ENCODE measurements at regions not wholly inside any gene's neighbourhood (a gene's known extent, or its start where the extent isn't known, plus 50 kb on each side); places are given as distances from the start of the nearest gene placed in this dataset.

GRCh38 chr3:8218353-8218940, 283.2 kb upstream of the LMCD1 start:
- Histone ChIP-seq H3K27me3 (ENCODE audit: control insufficient read depth in 1 of 2, insufficient read depth in 1 of 2, low read length in 2 of 2) (no peaks in the 10 kb centered on the region), H2AK5ac (ENCODE audit: low read length, severe bottlenecking) (no peak overlapping the region), H3K4ac (ENCODE audit: low read depth in 1 of 2, low read length in 2 of 2) (no peak overlapping the region), H3K4me2 (ENCODE audit: low read length, poor library complexity, severe bottlenecking) (no peak overlapping the region), H3K23ac (ENCODE audit: low read length in 2 of 2) (no peak overlapping the region), H3K4me3 (ENCODE audit: insufficient read depth in 1 of 2, low read depth in 1 of 2, low read length in 2 of 2) (no peak overlapping the region), H3K4me1 (ENCODE audit: control insufficient read depth, insufficient read depth, low read depth, low read length) (no peaks in the 10 kb centered on the region), H4K91ac (ENCODE audit: low read length) (no peak overlapping the region), H2BK120ac (ENCODE audit: low read depth, low read length) (no peak overlapping the region), H3K36me3 (ENCODE audit: control insufficient read depth in 1 of 2, insufficient read depth in 2 of 2, low read depth in 1 of 2, low read length in 2 of 2) (peaks cover 0 to 3% of the 10 kb centered on the region in 2 experiments), H3K79me1 (replicated peaks; ENCODE audit: low read length, poor library complexity, severe bottlenecking) (no peaks in the 10 kb centered on the region), H4K8ac (ENCODE audit: low read length) (no peak overlapping the region), H3K14ac (ENCODE audit: low read length in 2 of 2) (no peak overlapping the region), H2BK15ac (ENCODE audit: low read depth, poor library complexity, severe bottlenecking) (no peak overlapping the region), H2BK5ac (ENCODE audit: low read depth, low read length, poor library complexity, severe bottlenecking) (no peak overlapping the region), H3K27ac (ENCODE audit: low read length, poor library complexity, severe bottlenecking) (no peak overlapping the region), H3K9me3 (ENCODE audit: control insufficient read depth, low read length) (no peaks in the 10 kb centered on the region), H3K18ac (ENCODE audit: low read depth in 1 of 2, low read length in 2 of 2) (no peak overlapping the region), H3K9ac (ENCODE audit: low read length) (no peak overlapping the region), H2AFZ (ENCODE audit: low read depth, low read length) (no peak overlapping the region), H2BK12ac (ENCODE audit: low read length in 2 of 2) (no peak overlapping the region)
- DNase-seq, result no peak
- 82% methylated on average over 7 of the region's 7 CpGs for WGBS

GRCh38 chr3:8220291-8220690, 281.3 kb upstream of the LMCD1 start:
- Histone ChIP-seq H3K18ac (ENCODE audit: low read depth in 1 of 2, low read length in 2 of 2) (no peak overlapping the region), H3K9ac (ENCODE audit: low read length) (no peak overlapping the region), H2AK5ac (ENCODE audit: low read length, severe bottlenecking) (no peak overlapping the region)

GRCh38 chr3:8223766-8224165, 277.9 kb upstream of the LMCD1 start:
- Histone ChIP-seq H3K9me3 (ENCODE audit: control insufficient read depth, low read length) (no peaks in the 10 kb centered on the region), H3K79me1 (replicated peaks; ENCODE audit: low read length, poor library complexity, severe bottlenecking) (no peaks in the 10 kb centered on the region), H2AK5ac (ENCODE audit: low read length, severe bottlenecking) (no peak overlapping the region), H4K91ac (ENCODE audit: low read length) (no peak overlapping the region), H3K18ac (ENCODE audit: low read depth in 1 of 2, low read length in 2 of 2) (no peak overlapping the region), H3K9ac (ENCODE audit: low read length) (no peak overlapping the region), H3K14ac (ENCODE audit: low read length in 2 of 2) (no peak overlapping the region), H3K4me2 (ENCODE audit: low read length, poor library complexity, severe bottlenecking) (peak overlapping the region; percentile 6), H2BK120ac (ENCODE audit: low read depth, low read length) (no peak overlapping the region), H3K27ac (ENCODE audit: low read length, poor library complexity, severe bottlenecking) (no peak overlapping the region), H2AFZ (ENCODE audit: low read depth, low read length) (no peak overlapping the region), H2BK5ac (ENCODE audit: low read depth, low read length, poor library complexity, severe bottlenecking) (no peak overlapping the region), H3K27me3 (ENCODE audit: control insufficient read depth in 1 of 2, insufficient read depth in 1 of 2, low read length in 2 of 2) (no peaks in the 10 kb centered on the region), H3K4me1 (ENCODE audit: control insufficient read depth, insufficient read depth, low read depth, low read length) (peaks cover 2% of the 10 kb centered on the region), H2BK12ac (ENCODE audit: low read length in 2 of 2) (no peak overlapping the region), H2BK15ac (ENCODE audit: low read depth, poor library complexity, severe bottlenecking) (no peak overlapping the region), H3K23ac (ENCODE audit: low read length in 2 of 2) (no peak overlapping the region), H3K4ac (ENCODE audit: low read depth in 1 of 2, low read length in 2 of 2) (no peak overlapping the region), H3K4me3 (ENCODE audit: insufficient read depth in 1 of 2, low read depth in 1 of 2, low read length in 2 of 2) (no peak overlapping the region), H4K8ac (ENCODE audit: low read length) (no peak overlapping the region), H3K36me3 (ENCODE audit: control insufficient read depth in 1 of 2, insufficient read depth in 2 of 2, low read depth in 1 of 2, low read length in 2 of 2) (peaks cover 0 to 3% of the 10 kb centered on the region in 2 experiments)
- peak; percentile 25 for DNase-seq
- WGBS, result 92% methylated on average over 3 of the region's 4 CpGs

More at GRCh38 chr3:8220291-8220690, 281.3 kb upstream of the LMCD1 start:
- no peak for DNase-seq
- no peak overlapping the region for H2BK120ac ChIP-seq (ENCODE audit: low read depth, low read length)
- H2BK5ac ChIP-seq (ENCODE audit: low read depth, low read length, poor library complexity, severe bottlenecking), result no peak overlapping the region
- no peaks in the 10 kb centered on the region for H3K27me3 ChIP-seq (ENCODE audit: control insufficient read depth in 1 of 2, insufficient read depth in 1 of 2, low read length in 2 of 2)
- H3K4me1 ChIP-seq (ENCODE audit: control insufficient read depth, insufficient read depth, low read depth, low read length), result peaks cover 2% of the 10 kb centered on the region
- H3K79me1 ChIP-seq (replicated peaks; ENCODE audit: low read length, poor library complexity, severe bottlenecking), result no peaks in the 10 kb centered on the region
- H2AFZ ChIP-seq (ENCODE audit: low read depth, low read length), result no peak overlapping the region
- no peak overlapping the region for H3K27ac ChIP-seq (ENCODE audit: low read length, poor library complexity, severe bottlenecking)
- no peak overlapping the region for H3K4ac ChIP-seq (ENCODE audit: low read depth in 1 of 2, low read length in 2 of 2)
- H4K91ac ChIP-seq (ENCODE audit: low read length), result no peak overlapping the region
- no peak overlapping the region for H2BK15ac ChIP-seq (ENCODE audit: low read depth, poor library complexity, severe bottlenecking)
- no peak overlapping the region for H3K23ac ChIP-seq (ENCODE audit: low read length in 2 of 2)
- no peak overlapping the region for H2BK12ac ChIP-seq (ENCODE audit: low read length in 2 of 2)
- H3K4me2 ChIP-seq (ENCODE audit: low read length, poor library complexity, severe bottlenecking), result no peak overlapping the region
- no peak overlapping the region for H3K4me3 ChIP-seq (ENCODE audit: insufficient read depth in 1 of 2, low read depth in 1 of 2, low read length in 2 of 2)
- H3K9me3 ChIP-seq (ENCODE audit: control insufficient read depth, low read length), result no peaks in the 10 kb centered on the region
- peaks cover 0 to 3% of the 10 kb centered on the region in 2 experiments for H3K36me3 ChIP-seq (ENCODE audit: control insufficient read depth in 1 of 2, insufficient read depth in 2 of 2, low read depth in 1 of 2, low read length in 2 of 2)
- no peak overlapping the region for H4K8ac ChIP-seq (ENCODE audit: low read length)
- H3K14ac ChIP-seq (ENCODE audit: low read length in 2 of 2), result no peak overlapping the region

- Histone ChIP-seq H2AFZ (ENCODE audit: low read depth, low read length) (no peak overlapping the region), H3K9me3 (ENCODE audit: control insufficient read depth, low read length) (no peaks in the 10 kb centered on the region), H2BK5ac (ENCODE audit: low read depth, low read length, poor library complexity, severe bottlenecking) (no peak overlapping the region), H3K79me1 (replicated peaks; ENCODE audit: low read length, poor library complexity, severe bottlenecking) (no peaks in the 10 kb centered on the region), H2AK5ac (ENCODE audit: low read length, severe bottlenecking) (no peak overlapping the region), H3K18ac (ENCODE audit: low read depth in 1 of 2, low read length in 2 of 2) (no peak overlapping the region), H3K27me3 (ENCODE audit: control insufficient read depth in 1 of 2, insufficient read depth in 1 of 2, low read length in 2 of 2) (no peaks in the 10 kb centered on the region), H4K91ac (ENCODE audit: low read length) (no peak overlapping the region), H3K4me3 (ENCODE audit: insufficient read depth in 1 of 2, low read depth in 1 of 2, low read length in 2 of 2) (no peak overlapping the region), H3K36me3 (ENCODE audit: control insufficient read depth in 1 of 2, insufficient read depth in 2 of 2, low read depth in 1 of 2, low read length in 2 of 2) (peaks cover 0 to 3% of the 10 kb centered on the region in 2 experiments), H4K8ac (ENCODE audit: low read length) (no peak overlapping the region), H3K4me2 (ENCODE audit: low read length, poor library complexity, severe bottlenecking) (no peak overlapping the region), H2BK12ac (ENCODE audit: low read length in 2 of 2) (no peak overlapping the region), H3K9ac (ENCODE audit: low read length) (no peak overlapping the region), H3K14ac (ENCODE audit: low read length in 2 of 2) (no peak overlapping the region), H3K4ac (ENCODE audit: low read depth in 1 of 2, low read length in 2 of 2) (no peak overlapping the region), H2BK15ac (ENCODE audit: low read depth, poor library complexity, severe bottlenecking) (no peak overlapping the region), H2BK120ac (ENCODE audit: low read depth, low read length) (no peak overlapping the region), H3K4me1 (ENCODE audit: control insufficient read depth, insufficient read depth, low read depth, low read length) (peaks cover 2% of the 10 kb centered on the region), H3K23ac (ENCODE audit: low read length in 2 of 2) (no peak overlapping the region), H3K27ac (ENCODE audit: low read length, poor library complexity, severe bottlenecking) (no peak overlapping the region)
- no peak for DNase-seq
- WGBS, result 96% methylated on average over 5 of the region's 6 CpGs
Observed at GRCh38 chr3:8224941-8225340, 276.7 kb upstream of the LMCD1 start.

Measured in mesenchymal stem cell (in vitro differentiated cells and primary cell).